H9 (cell line): ENCODE measurements at regions not wholly inside any gene's neighbourhood (a gene's known extent, or its start where the extent isn't known, plus 50 kb on each side); places are given as distances from the start of the nearest gene placed in this dataset.

Source experiments
- DNase-seq: peaks from one replicate; pipeline ENCODE4 v3.0.0-alpha.2; 2017
- H2AFZ ChIP-seq: one replicate; pipeline ENCODE4 v1.6.1; 2013; ENCODE audit warnings: mild to moderate bottlenecking, low read length, control low read depth, moderate library complexity
- H2AK5ac ChIP-seq: 2 replicates; pipeline ENCODE4 v1.6.1; 2013; ENCODE audit warnings: low read length, control low read depth, mixed read lengths; ENCODE audit not compliant: insufficient read length
- H2BK120ac ChIP-seq: one replicate; pipeline ENCODE4 v1.6.1; 2013; ENCODE audit warnings: low read depth, mild to moderate bottlenecking, low read length, control low read depth, inconsistent platforms; ENCODE audit not compliant: poor library complexity, severe bottlenecking
- H2BK12ac ChIP-seq: 2 replicates; pipeline ENCODE4 v1.6.1; 2013; ENCODE audit warnings: low read length, control low read depth, mixed read lengths, low read depth; ENCODE audit not compliant: insufficient read length
- H2BK15ac ChIP-seq: 2 replicates; pipeline ENCODE4 v1.6.1; 2013; ENCODE audit warnings: low read depth, low read length, control low read depth
- H2BK20ac ChIP-seq: one replicate; pipeline ENCODE4 v1.6.1; 2013; ENCODE audit warnings: low read depth, mild to moderate bottlenecking, low read length, control low read depth, inconsistent platforms; ENCODE audit not compliant: poor library complexity, severe bottlenecking
- H2BK5ac ChIP-seq: 2 replicates; pipeline ENCODE4 v1.6.1; 2013; ENCODE audit warnings: low read length, control low read depth, mixed read lengths; ENCODE audit not compliant: insufficient read length
- H3K14ac ChIP-seq: 2 replicates; pipeline ENCODE4 v1.6.1; 2013; ENCODE audit warnings: low read length, control low read depth; ENCODE audit not compliant: insufficient read depth
- H3K18ac ChIP-seq: 2 replicates; pipeline ENCODE4 v1.6.1; 2013; ENCODE audit warnings: low read depth, mild to moderate bottlenecking, mixed read lengths, low read length, control low read depth; ENCODE audit not compliant: insufficient read length
- H3K23ac ChIP-seq: 2 replicates; pipeline ENCODE4 v1.6.1; 2013; ENCODE audit warnings: low read length, control low read depth, mixed read lengths, low read depth; ENCODE audit not compliant: insufficient read length
- H3K23me2 ChIP-seq: 2 replicates; pipeline ENCODE4 v1.6.1; 2013; ENCODE audit warnings: low read depth, mild to moderate bottlenecking, mixed read lengths, low read length, control low read depth; ENCODE audit not compliant: insufficient read length, poor library complexity, severe bottlenecking
- H3K27ac ChIP-seq: 2 replicates; pipeline ENCODE4 v1.5.1; 2013; ENCODE audit warnings: low read length, control low read depth, mixed read lengths, low read depth; ENCODE audit not compliant: insufficient read length
- H3K27me3 ChIP-seq: 2 replicates; pipeline ENCODE4 v1.6.1; 2013; ENCODE audit warnings: low read length, control low read depth, inconsistent platforms; ENCODE audit not compliant: insufficient read depth
- H3K4ac ChIP-seq: 2 replicates; pipeline ENCODE4 v1.6.1; 2013; ENCODE audit warnings: low read depth, mild to moderate bottlenecking, control low read depth, inconsistent platforms, low read length, moderate library complexity
- H3K4me1 ChIP-seq: 2 replicates; pipeline ENCODE4 v1.6.1; 2013; ENCODE audit warnings: low read length, control low read depth, inconsistent platforms; ENCODE audit not compliant: insufficient read depth
- H3K4me2 ChIP-seq: 2 replicates; pipeline ENCODE4 v1.6.1; 2013; ENCODE audit warnings: low read length, control low read depth, mixed read lengths; ENCODE audit not compliant: insufficient read length, insufficient read depth
- H3K56ac ChIP-seq: 2 replicates; pipeline ENCODE4 v1.6.1; 2013; ENCODE audit warnings: low read depth, mild to moderate bottlenecking, mixed read lengths, low read length, control low read depth; ENCODE audit not compliant: insufficient read length
- H3K79me1 ChIP-seq: 2 replicates; pipeline ENCODE4 v1.6.1; 2013; ENCODE audit warnings: low read depth, mild to moderate bottlenecking, moderate library complexity, low read length, control low read depth, inconsistent platforms; ENCODE audit not compliant: insufficient read depth, poor library complexity, severe bottlenecking
- H3K79me2 ChIP-seq: 2 replicates; pipeline ENCODE4 v1.6.1; 2013; ENCODE audit warnings: low read length, control low read depth, inconsistent platforms; ENCODE audit not compliant: insufficient read depth
- H3K9ac ChIP-seq: 2 replicates; pipeline ENCODE4 v1.6.1; 2013; ENCODE audit warnings: low read length, control low read depth, mixed read lengths; ENCODE audit not compliant: insufficient read length; ENCODE audit errors: extremely low read depth
- H3K9me3 ChIP-seq: one replicate; pipeline ENCODE4 v1.6.1; 2013; ENCODE audit warnings: low read depth, low read length, inconsistent platforms; ENCODE audit not compliant: control insufficient read depth
- H3T11ph ChIP-seq: one replicate; pipeline ENCODE4 v1.6.1; 2013; ENCODE audit warnings: mild to moderate bottlenecking, low read length, control low read depth, inconsistent platforms
- H4K20me1 ChIP-seq: one replicate; pipeline ENCODE4 v1.6.1; 2013; ENCODE audit not compliant: control insufficient read depth, insufficient read length, insufficient read depth
- H4K5ac ChIP-seq: 2 replicates; pipeline ENCODE4 v1.6.1; 2013; ENCODE audit warnings: low read depth, mild to moderate bottlenecking, mixed read lengths, low read length, control low read depth; ENCODE audit not compliant: insufficient read length
- H4K8ac ChIP-seq: replicated peaks from 2 replicates; pipeline ENCODE4 v1.6.1; 2013; ENCODE audit warnings: low read length, control low read depth, mixed read lengths, low read depth; ENCODE audit not compliant: insufficient read length
- H4K91ac ChIP-seq: 2 replicates; pipeline ENCODE4 v1.6.1; 2013; ENCODE audit warnings: low read depth, mild to moderate bottlenecking, moderate library complexity, mixed read lengths, low read length, control low read depth; ENCODE audit not compliant: insufficient read length
- H3K27ac Mint-ChIP-seq, 3 experiments: 2 replicates in 2 of 3; 3 replicates in 1 of 3; pipeline ENCODE4 v1.8.0; 2020 to 2021; ENCODE audit warnings: mixed read lengths in 3 of 3, mild to moderate bottlenecking in 1 of 3, moderate library complexity in 1 of 3
- H3K27me3 Mint-ChIP-seq: 2 replicates; pipeline ENCODE4 v1.8.0; 2021; ENCODE audit warnings: low read depth, mild to moderate bottlenecking, moderate library complexity, mixed read lengths
- H3K36me3 Mint-ChIP-seq, 3 experiments: 2 replicates in 2 of 3; 3 replicates in 1 of 3; pipeline ENCODE4 v1.8.0; 2020 to 2021; ENCODE audit warnings: low read depth in 3 of 3, mixed read lengths in 3 of 3; ENCODE audit not compliant: insufficient read depth in 1 of 3
- H3K4me1 Mint-ChIP-seq, 2 experiments: 2 replicates each; pipeline ENCODE4 v1.8.0; 2020; ENCODE audit warnings: mixed read lengths in 2 of 2
- H3K4me3 Mint-ChIP-seq, 2 experiments: 2 replicates in 1 of 2; 3 replicates in 1 of 2; pipeline ENCODE4 v1.8.0; 2020 to 2021; ENCODE audit warnings: mild to moderate bottlenecking in 2 of 2, mixed read lengths in 2 of 2, moderate library complexity in 1 of 2
- H3K9me3 Mint-ChIP-seq, 2 experiments: 2 replicates in 1 of 2; 3 replicates in 1 of 2; pipeline ENCODE4 v1.8.0; 2020; ENCODE audit warnings: mild to moderate bottlenecking in 2 of 2, mixed read lengths in 2 of 2, moderate library complexity in 1 of 2
- CTCF ChIP-seq: fragments of 200-600 bp; sonication (generic); conservative IDR thresholded peaks from 3 replicates; pipeline ENCODE4 v1.8.0; 2021; ENCODE audit warnings: antibody characterized with exemption, mild to moderate bottlenecking
- WGBS: extraction: QIAGEN DNeasy Blood & Tissue Kit; methylation state at CpG from one replicate; pipeline ENCODE4 v1.1.7; 2013; ENCODE audit warnings: missing lambda C conversion rate, low lambda C conversion rate, mixed read lengths; ENCODE audit not compliant: insufficient read length; ENCODE audit errors: extremely low coverage; 5-methylcytosine and 5-hydroxymethylcytosine counted together

- H3K4me3 Mint-ChIP-seq, result peak overlapping the region; percentile 57 to 75
- no peaks in the 10 kb centered on the region for H3K79me2 ChIP-seq
- H3K4me1 ChIP-seq, result no peaks in the 10 kb centered on the region; the same call in 1 of the 2 replicates
- no peak overlapping the region for H2BK15ac ChIP-seq
- no peak overlapping the region for H3K4ac ChIP-seq
- H3K4me2 ChIP-seq, result peak overlapping the region; percentile 53
- no peak overlapping the region for H3K56ac ChIP-seq
- H2AK5ac ChIP-seq, result no peak overlapping the region
- no peak overlapping the region for H3K14ac ChIP-seq
- H3T11ph ChIP-seq, result no peak overlapping the region
- H2BK12ac ChIP-seq, result no peak overlapping the region
- no peaks in the 10 kb centered on the region for H4K20me1 ChIP-seq
- DNase-seq, result no peak
- no peaks in the 10 kb centered on the region for H3K23me2 ChIP-seq
- H3K27ac Mint-ChIP-seq, result no peak overlapping the region
- no peak for TF ChIP-seq CTCF
- no peak overlapping the region for H2AFZ ChIP-seq
- H3K9ac ChIP-seq, result no peak overlapping the region
- H4K8ac ChIP-seq, result no peak overlapping the region
- no peak overlapping the region for H3K18ac ChIP-seq
- no peak overlapping the region for H2BK5ac ChIP-seq
- no peak overlapping the region for H4K91ac ChIP-seq
- no peaks in the 10 kb centered on the region for H3K79me1 ChIP-seq
- H2BK20ac ChIP-seq, result no peak overlapping the region
- H3K36me3 Mint-ChIP-seq, result no peaks in the 10 kb centered on the region
- no peak overlapping the region for H2BK120ac ChIP-seq
- no CpG with 5 or more reads among the region's 30 CpGs for WGBS
- H3K27ac ChIP-seq, result no peak overlapping the region
- H3K27me3 ChIP-seq, result peaks cover 6% of the 10 kb centered on the region; the same call in 1 of the 2 replicates
- H3K9me3 ChIP-seq, result no peaks in the 10 kb centered on the region
- H3K4me1 Mint-ChIP-seq, result peaks cover 24 to 26% of the 10 kb centered on the region in 2 experiments
- H3K23ac ChIP-seq, result no peak overlapping the region
- no peak overlapping the region for H4K5ac ChIP-seq
- peaks cover 40% of the 10 kb centered on the region for H3K27me3 Mint-ChIP-seq
- H3K9me3 Mint-ChIP-seq, result no peaks in the 10 kb centered on the region
Measured at GRCh38 chr14:103220982-103221641, 97.9 kb downstream of the TNFAIP2 start.
